ENCODE measurements at regions not wholly inside any gene's neighbourhood (a gene's known extent, or its start where the extent isn't known, plus 50 kb on each side); places are given as distances from the start of the nearest gene placed in this dataset.

DNA sequence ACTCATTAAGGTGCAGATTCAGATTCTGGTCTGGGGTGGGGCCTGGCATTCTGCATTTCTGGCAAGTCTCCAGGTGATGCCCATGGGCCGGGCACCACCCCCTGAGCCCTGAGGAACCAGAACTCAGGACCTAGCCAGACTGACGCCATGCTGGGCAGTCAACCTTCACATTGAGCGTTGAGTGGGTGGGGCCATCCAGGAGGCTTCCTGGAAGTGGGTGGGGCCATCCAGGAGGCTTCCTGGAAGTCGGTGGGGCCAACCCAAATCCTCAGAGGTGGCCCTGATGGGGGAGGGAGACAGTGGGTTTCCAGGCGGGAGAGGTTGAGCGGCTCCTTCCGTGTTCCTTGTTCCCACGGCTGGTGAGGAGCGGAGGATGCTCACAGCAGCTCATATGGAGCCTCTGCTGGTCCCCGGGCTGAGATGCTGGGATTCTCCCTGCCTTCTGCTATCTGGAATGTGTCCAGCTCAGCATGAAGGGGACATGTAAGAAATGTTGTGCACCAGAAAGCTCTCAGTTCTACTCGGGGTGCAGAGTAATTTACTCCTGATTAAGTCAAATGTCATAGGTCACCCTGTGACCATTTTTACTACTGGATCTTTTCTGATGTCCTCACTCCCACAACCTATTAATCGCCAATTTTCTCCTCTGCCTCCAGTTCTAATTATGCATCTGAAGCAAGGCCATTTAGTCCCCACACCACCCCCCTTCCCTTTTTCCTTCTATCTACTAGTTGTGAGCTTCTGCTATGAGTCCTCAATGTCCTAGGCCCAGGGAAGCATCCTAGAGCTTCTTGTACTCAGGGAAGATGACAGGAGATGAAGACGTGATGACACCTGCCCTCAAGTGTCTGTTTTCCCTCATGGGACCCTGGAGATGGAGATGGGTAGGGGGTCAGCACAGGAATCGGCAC, 435.4 kb downstream of the PTPRU start:
- DNase-seq (ENCODE audit: low read depth in 1 of 2, low spot score in 1 of 2), result no peak

GRCh38 chr1:29670752-29671151, 434.4 kb downstream of the PTPRU start:
- no peak for DNase-seq (ENCODE audit: low read depth in 1 of 2, low spot score in 1 of 2)

- no peak for DNase-seq (ENCODE audit: low read depth in 1 of 2, low spot score in 1 of 2)
These were observed 433.6 kb downstream of the PTPRU start for GRCh38 chr1:29669912-29670311.

DNA sequence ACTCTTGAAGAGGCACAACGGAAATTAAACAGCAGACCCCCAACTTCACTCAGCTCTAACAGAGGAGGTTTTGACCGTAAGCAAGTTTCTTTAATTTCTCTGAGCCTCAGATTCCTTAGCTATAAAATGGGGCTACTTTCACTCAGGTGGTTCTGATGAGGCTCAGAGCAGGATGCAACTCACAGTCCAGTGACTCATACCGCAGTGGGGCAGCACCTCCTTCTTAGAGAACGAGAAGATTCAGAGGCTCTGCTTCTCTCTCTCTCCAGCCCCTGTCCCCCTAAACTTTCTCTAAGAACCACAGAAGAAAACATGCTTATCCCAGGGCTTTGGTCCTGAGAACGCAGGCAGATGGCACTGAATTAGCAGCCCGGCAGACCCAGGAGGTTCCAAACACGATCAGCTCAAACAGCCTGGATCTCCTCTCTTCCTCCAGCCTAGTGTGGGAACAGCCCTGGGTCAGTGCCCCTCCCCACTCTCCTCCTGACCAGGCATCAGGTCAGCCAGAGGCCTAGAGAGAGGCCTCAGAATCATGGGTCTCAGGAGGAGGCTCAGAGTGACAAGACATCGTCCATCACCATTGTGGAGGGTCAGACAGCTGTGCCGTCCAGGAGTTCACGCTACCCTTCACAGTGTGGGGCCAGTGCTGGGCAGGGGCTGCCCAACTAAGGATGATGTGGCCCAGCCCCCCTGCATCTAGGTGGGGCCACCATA, 433.0 kb downstream of the PTPRU start:
- no peak for DNase-seq (ENCODE audit: low read depth in 1 of 2, low spot score in 1 of 2)

GRCh38 chr1:29668551-29669157, 432.3 kb downstream of the PTPRU start:
- no peak for DNase-seq (ENCODE audit: low read depth in 1 of 2, low spot score in 1 of 2)

DNA sequence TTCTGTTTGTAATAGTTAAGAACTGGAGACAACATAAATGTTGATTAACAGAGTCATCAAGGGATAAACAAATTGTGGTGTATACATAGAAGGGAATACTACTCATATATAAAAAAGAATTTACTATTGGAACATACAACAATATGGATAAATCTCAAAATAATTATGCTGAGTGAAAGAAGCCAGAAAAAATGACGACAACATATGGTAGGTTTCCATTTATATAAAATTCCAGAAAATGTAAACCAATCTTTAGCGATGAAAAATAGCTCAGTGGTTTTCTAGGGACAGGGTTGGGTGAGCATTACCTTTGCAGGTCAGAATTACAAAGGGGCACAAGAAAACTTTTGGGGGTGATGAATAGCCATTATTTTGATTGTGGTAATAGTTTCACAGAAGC, 431.6 kb downstream of the PTPRU start:
- DNase-seq (ENCODE audit: low read depth in 1 of 2, low spot score in 1 of 2), result no peak

DNA sequence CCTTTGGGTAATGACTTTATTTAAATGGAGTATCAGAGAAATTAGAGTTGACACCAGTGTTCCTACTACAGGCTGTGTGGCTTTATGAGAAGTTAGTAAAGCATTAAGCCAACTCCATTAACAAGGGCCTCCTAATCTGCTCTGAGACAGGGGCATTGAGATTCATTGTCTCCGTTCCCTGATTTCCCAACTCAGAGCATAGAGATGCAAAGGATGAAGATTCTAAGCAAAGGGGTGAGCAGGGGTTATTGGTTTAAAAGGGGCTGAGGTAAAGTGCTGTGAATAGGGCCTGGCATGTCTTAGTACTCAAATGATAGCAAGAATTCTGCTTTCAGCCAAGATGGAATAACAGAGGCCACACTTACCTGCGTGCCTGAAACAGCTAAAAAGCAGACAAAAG, 428.4 kb downstream of the PTPRU start:
- DNase-seq (ENCODE audit: low read depth in 1 of 2, low spot score in 1 of 2), result no peak

GRCh38 chr1:29658688-29659087, 422.4 kb downstream of the PTPRU start:
- DNase-seq (ENCODE audit: low read depth in 1 of 2, low spot score in 1 of 2), result no peak

DNA sequence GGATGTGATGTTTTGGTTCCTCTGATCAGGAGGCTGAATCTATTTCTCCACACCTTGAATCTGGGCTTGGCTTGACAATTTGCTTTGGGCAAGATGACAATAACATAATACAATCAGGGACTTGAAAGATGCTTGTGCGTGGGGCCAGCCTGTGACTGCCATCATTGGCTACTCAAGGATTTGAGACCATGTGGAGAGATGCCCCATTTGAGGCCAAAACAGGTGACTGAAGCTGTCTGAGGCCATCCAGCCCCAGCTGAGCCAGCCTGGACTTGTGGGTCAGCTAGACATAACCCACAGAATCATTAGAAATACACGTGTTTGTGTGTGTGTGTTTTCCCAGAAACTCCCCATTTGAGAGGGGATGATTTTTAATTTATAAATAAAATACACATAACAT, 421.5 kb downstream of the PTPRU start:
- DNase-seq (ENCODE audit: low read depth in 1 of 2, low spot score in 1 of 2), result no peak

DNA sequence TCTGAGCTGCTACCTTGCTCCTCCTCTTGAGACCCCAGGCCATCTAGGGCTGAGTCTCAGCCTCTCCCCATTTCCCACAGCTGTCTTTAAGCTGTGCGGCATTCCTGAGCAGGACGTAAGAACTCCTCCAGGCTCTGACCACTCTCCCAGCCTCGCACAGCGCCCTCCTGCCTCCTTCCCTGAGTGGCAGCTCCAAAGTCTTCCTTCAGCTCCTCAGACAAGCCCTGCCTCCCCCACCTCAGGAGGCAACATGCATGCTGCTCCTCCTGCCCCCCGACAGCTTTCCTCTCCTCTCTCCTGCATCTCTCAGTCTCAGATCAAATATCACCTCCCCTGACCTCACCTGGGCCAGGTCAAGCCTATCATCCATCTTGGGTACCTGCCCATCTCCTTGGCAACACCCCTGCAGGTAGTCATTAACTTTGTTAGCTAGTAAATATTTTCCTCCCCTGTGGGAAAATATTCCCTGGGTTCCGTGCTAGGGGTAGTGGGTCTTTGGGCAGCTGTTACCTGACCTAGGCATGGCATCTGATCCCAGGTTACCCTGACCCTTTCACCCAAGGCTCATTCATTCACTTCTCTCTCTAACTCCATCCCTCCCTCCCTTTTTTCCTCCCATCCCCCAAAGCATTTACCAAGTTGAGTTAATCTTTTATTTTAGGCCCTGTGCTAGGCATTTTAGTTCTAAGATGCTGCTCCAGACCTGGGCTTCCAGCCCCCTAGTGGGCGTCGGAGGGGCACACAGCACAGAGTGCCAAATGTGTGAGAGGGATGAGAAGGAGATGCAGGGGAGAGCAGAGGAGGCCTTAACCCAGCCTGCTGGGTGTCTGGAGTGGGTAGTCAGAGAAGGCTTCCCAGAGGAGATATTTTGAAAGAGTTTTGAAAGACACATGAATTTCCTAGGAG, 419.9 kb downstream of the PTPRU start:
- DNase-seq (ENCODE audit: low read depth in 1 of 2, low spot score in 1 of 2), result no peak

- DNase-seq (ENCODE audit: low read depth in 1 of 2, low spot score in 1 of 2), result no peak
These were observed 418.8 kb downstream of the PTPRU start for GRCh38 chr1:29655145-29655544.

DNA sequence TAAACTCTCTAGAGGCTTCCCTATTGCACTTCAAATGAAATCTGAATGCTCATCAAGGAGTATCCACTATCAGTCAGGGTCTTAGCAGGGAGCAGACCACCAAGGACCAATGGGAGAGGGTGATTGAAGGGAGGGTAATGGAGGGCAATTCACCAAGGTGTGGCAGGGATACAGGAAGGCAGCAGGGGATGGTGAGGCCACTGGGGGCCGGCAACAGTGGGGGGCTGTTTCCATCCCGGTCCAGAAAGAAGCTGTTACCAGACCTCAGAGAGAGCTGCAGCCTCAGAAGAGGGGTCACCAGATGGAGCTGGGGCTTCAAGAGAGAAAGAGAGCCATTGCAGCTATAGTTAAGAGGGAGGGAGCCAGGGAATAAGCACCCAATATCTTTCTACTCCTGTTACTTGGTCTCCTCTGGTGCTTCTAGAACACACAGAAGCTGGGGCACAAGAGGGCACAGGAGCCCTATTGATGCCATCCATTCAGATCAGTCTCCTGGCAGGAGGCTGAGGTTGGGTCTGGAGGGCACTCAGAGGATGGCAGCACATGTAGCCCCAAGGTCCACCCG, 417.6 kb downstream of the PTPRU start:
- DNase-seq (ENCODE audit: low read depth in 1 of 2, low spot score in 1 of 2), result no peak

DNA sequence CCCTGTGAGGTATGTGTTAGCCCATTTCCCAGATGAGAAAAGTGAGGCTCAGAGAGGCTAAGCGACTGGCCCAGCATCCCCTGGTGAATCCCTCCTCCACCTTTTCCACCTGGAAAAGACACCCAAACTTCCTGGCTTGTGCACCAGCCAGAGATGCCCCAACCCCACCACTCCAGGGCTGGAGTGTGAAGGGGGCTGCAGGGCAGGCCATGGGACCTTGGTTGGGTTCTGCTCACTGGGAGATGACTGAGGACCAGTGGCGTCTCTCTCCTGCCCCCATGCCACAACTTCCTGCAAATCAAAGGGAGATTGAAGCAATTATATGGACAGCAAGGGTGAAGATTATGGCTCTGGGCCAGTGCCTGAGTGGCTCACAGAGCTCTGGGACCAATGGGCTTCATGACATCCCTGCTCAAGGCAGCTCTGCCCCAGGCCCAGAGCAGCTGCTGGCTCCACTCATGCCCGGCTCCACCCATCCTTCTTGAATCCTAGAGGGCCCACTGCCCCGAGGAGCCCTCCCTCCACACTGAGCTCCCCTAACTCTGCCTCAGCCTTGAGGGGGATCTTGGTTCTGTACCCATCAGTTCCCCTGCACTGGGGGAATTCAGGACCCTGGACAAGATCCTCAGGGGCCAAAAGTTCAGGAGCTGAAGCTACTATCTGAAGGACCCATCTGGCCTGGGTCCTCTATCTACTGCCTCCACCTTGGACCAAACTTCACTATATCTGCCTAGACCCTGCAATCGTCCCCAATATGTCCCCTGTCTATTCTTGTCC, 416.9 kb downstream of the PTPRU start:
- DNase-seq (ENCODE audit: low read depth in 1 of 2, low spot score in 1 of 2), result no peak

DNA sequence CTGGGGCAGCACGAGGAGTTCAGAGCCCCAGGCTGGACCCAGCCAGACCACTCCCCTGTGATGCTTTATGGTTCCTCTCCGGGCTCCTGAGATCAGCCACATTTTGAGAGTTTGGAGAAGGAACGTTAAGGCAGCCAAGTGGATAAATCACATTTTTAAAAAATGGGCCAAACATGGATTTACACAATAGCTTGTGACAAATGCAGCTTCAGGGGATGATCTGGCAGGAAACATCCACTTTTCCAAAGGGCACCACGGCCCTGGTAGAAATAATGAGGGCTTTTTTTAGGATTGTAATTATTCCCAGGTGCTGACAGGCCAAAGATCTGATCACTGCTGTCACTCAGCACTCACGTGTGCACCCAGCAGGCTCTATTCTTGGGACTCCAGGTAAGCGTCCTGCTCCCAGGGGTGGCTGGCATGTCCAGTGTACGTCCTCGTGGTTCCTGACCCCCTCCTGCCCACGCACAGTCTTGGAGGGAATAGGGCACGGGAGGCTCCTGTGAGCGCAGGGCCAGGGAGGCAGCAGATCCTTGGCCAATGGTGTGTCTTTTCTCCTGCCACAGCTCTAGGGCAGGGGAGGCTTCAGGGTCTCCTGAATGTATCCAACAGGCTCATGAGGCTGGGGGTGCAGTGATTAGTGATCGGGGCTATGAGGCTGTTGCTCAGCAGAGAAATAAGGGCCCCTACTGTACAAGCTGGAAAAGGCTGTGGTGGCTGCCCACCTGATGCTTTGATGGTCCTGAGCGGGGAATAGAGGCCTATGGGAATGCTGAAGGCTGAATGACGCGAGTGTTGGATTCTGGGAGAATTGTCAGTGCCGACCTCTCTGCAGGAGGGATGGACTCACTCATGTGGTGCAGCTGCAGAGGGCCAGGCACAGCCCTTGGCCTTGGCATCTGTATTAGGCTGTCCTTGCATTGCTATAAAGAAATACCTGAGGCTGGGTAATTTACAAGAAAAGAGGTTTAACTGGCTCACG, 415.7 kb downstream of the PTPRU start:
- no peak for DNase-seq (ENCODE audit: low read depth in 1 of 2, low spot score in 1 of 2)

- DNase-seq (ENCODE audit: low read depth in 1 of 2, low spot score in 1 of 2), result no peak
These were observed 414.9 kb downstream of the PTPRU start for GRCh38 chr1:29651246-29651645.

- DNase-seq (ENCODE audit: low read depth in 1 of 2, low spot score in 1 of 2), result no peak
These were observed 414.2 kb downstream of the PTPRU start for GRCh38 chr1:29650476-29650875.

DNA sequence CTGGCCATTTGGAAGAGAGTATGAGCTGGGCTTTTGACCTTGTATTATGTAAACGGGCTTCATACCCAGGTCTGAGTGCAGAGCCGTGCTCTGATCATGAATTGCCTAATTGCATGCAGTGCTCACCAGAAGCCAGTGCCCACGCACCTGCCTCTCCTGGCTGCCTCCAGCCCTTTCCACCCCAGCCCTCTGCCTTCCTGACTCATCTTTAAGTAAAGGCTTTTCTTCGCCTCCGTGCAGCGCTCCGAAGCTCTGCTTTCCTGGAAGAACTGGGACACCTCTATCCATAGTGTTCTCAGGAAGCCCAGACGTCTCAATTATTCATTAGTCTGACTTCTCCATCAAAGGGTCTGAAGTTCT, 413.7 kb downstream of the PTPRU start:
- no peak for DNase-seq (ENCODE audit: low read depth in 1 of 2, low spot score in 1 of 2)

GRCh38 chr1:29649189-29650040, 413.1 kb downstream of the PTPRU start:
- no peak for DNase-seq (ENCODE audit: low read depth in 1 of 2, low spot score in 1 of 2)

All from stimulated activated CD4-positive, alpha-beta T cell treated with anti-CD3 and anti-CD28 coated beads, Interleukin-15, amount 100 ng/mL, for 1 hour (primary cell).